NOMO-1 (cell line): ENCODE measurements at regions not wholly inside any gene's neighbourhood (a gene's known extent, or its start where the extent isn't known, plus 50 kb on each side); places are given as distances from the start of the nearest gene placed in this dataset.
A peak's percentile ranks its signal among the peaks of the same experiment; 100 is the strongest.
"Not testable (repeated sequence)": the region's sequence is repeated elsewhere in the genome, so short reads cannot be mapped to it uniquely, and the experiment has no call there.

Source experiments
- DNase-seq, 2 experiments: peaks; one replicate each; lab custom pipeline; 2025; ENCODE audit not compliant: unreplicated experiment in 2 of 2; lab: John Stamatoyannopoulos, UW

GRCh38 chr7:17396692-17397091, 98.2 kb downstream of the AHR start:
- DNase-seq = no peak

GRCh38 chr7:17401791-17402627, 103.6 kb downstream of the AHR start:
- peak; percentile 38 to 66 for DNase-seq

- no peak for DNase-seq
Observed at GRCh38 chr7:17402628-17403278, 104.3 kb downstream of the AHR start.

GRCh38 chr7:17404006-17404405, 105.6 kb downstream of the AHR start:
- DNase-seq = no peak

- DNase-seq = no peak
Observed at GRCh38 chr7:17405786-17406185, 107.3 kb downstream of the AHR start.

GRCh38 chr7:17406738-17407137, 108.3 kb downstream of the AHR start:
- DNase-seq = peak in 1 of 2 experiments; percentile 48

- peak in 1 of 2 experiments; percentile 49 for DNase-seq
Observed at GRCh38 chr7:17407229-17407628, 108.8 kb downstream of the AHR start.

- DNase-seq = peak; percentile 82 to 95
Observed at GRCh38 chr7:17408245-17408903, 109.9 kb downstream of the AHR start.

- no peak for DNase-seq
Observed at GRCh38 chr7:17408904-17409290, 110.4 kb downstream of the AHR start.

GRCh38 chr7:17411922-17412321, 113.5 kb downstream of the AHR start:
- DNase-seq = no peak

- DNase-seq = no peak
Observed at GRCh38 chr7:17412883-17413282, 114.4 kb downstream of the AHR start.

- no peak for DNase-seq
Observed at GRCh38 chr7:17415955-17416354, 117.5 kb downstream of the AHR start.

- DNase-seq = not testable (repeated sequence)
Observed at GRCh38 chr7:17420308-17421015, 122.0 kb downstream of the AHR start.

- no peak for DNase-seq
Observed at GRCh38 chr7:17421941-17422340, 123.5 kb downstream of the AHR start.

GRCh38 chr7:17422966-17423365, 124.5 kb downstream of the AHR start:
- no peak for DNase-seq

- no peak for DNase-seq
Observed at GRCh38 chr7:17427924-17428323, 129.5 kb downstream of the AHR start.

GRCh38 chr7:17429579-17429978, 131.1 kb downstream of the AHR start:
- DNase-seq = no peak

GRCh38 chr7:17432793-17433192, 134.3 kb downstream of the AHR start:
- no peak for DNase-seq

- DNase-seq = no peak
Observed at GRCh38 chr7:17434191-17434590, 135.7 kb downstream of the AHR start.

GRCh38 chr7:17434841-17435692, 136.6 kb downstream of the AHR start:
- no peak for DNase-seq
